NCI-H1694 treated with DMSO at 0.1 percent for 48 hours (cell line): ENCODE measurements at regions not wholly inside any gene's neighbourhood (a gene's known extent, or its start where the extent isn't known, plus 50 kb on each side); places are given as distances from the start of the nearest gene placed in this dataset.

Experiments used
- DNase-seq: peaks from one replicate; lab custom pipeline; 2025; lab: John Stamatoyannopoulos, UW

- DNase-seq: no peak
Observed at GRCh38 chr9:27750566-27750965, 177.3 kb upstream of the C9orf72 start.

DNA sequence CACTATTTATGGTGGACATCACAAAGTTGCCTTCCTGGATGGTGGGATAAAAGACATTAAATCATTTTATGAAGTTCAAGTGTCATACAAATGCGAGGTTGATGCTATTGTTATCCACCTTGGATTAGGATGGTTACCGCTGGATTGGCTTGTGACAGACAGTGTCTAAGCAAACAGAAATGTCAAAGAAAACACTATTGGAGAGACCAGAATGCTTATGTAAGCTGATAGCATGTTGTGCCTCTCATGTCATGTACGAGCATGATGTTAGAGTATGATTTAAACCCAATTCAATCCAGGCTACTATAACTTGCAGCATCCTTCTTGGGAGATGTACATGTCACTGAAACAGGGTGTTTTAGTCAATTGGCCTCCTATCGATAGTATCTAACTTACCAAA lies 178.8 kb upstream of the C9orf72 start:
- DNase-seq: no peak

DNA sequence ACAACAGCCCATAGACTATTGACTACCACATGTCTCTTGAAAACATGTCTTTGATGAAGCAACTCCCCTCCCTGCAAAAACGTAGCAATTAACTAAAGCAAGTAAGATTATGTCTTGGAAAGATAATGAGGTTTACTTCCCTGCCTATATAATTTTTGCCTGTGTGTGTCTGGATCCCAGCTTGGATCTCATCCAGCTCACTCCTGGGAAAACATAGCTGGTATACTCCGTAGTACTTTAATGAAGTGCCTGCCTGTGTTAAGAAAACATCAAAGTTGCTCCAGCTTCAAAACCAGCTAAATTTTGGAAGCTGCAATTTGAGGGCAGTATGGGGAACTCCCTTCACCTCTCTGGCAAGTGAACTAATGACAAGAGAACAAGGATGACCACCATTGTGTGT lies 182.6 kb upstream of the C9orf72 start:
- no peak for DNase-seq

GRCh38 chr9:27756418-27756817 lies 183.1 kb upstream of the C9orf72 start:
- no peak for DNase-seq

DNA sequence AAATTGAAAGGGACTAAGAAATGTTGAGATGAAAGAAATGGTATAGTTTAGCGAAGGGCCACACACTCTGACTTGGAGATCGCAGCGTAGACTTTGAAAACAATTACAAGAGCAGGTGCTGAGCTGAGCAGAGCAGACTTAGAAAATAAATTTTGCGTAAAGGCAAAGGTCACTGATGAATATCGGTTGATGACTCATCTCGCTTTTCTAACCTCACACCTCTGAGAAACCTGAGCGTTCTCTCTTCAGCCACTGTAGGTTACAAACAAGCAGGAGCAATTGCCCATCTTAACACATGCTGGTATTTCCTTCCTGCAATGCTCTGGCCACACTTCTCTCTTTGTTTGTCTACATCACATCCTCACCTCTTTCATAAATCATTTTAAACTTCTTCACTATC lies 190.6 kb upstream of the C9orf72 start:
- DNase-seq: no peak

GRCh38 chr9:27765266-27766072 lies 192.2 kb upstream of the C9orf72 start:
- DNase-seq: no peak

- no peak for DNase-seq
Observed at GRCh38 chr9:27766073-27766835, 193.0 kb upstream of the C9orf72 start.

- no peak for DNase-seq
Observed at GRCh38 chr9:27768781-27769180, 195.5 kb upstream of the C9orf72 start.

GRCh38 chr9:27770541-27770940 lies 197.3 kb upstream of the C9orf72 start:
- DNase-seq: no peak

DNA sequence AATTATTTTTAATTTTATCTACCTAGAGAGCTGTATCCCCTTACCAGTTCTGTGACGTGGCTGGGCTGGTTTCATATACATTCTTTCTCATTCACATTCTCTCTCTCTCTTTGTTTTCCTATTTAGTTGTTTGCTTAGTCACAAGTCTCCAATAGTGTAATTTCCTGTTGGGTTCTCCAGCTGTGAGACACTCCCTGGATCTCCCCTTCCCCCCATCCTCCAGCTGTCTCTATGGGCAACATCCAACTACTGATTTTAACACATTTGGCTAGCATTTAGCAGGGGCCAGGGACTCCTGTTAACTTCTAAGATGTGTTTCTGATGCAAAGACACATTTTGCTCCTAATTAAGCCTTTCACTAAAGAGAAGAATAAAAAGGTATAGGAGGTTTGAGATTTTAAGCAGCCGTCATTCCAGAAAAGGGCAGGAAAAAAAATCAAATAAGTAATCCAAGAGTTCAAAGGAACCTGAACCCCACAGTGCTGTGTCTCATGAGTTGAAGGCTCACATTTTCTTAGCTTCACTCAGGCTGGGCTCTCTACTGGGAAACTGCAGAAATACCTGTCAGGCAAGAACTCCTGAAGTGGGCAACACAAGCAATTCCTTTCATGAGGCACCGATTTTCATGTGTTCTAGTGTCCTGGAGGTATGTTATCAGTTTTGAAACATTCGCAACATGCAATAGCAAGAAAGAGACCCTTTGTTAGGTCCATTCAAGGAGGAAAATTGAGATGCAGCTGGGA lies 198.7 kb upstream of the C9orf72 start:
- DNase-seq: peak; percentile 53

DNA sequence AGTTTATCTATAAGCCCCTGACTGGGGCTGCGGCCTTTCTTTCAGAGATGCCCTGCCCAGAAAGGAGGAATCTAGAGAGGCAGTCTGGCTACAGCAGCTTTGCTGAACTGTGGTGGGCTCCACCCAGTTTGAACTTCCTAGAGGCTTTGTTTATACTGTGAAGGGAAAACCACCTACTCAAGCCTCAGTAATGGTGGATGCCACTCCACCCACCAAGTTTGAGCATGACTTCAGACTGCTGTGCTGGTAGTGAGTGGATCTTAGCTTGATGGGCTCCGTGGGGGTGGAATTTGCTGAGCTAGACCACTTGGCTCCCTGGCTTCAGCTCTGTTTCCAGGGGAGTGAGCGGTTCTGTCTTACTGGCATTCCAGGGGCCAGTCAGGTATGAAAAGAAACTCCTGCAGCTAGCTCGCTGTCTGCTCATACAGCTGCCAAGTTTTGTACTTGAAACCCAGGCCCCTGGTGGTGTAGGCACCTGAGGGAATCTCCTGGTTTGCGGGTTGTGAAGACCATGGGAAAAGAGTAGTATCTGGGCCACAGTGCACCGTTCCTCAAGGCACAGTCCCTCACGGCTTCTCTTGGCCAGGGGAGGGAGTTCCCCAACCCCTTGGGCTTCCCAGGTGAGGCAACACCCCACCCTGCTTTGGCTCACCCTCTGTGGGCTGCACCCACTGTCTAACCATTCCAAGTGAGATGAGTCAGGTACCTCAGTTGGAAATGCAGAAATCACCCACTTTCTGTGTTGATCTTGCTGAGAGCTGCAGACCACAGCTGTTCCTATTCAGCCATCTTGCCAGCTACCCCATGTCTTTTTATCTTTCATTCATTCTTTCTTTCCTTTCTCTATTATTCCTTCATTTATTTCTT lies 211.8 kb upstream of the C9orf72 start:
- DNase-seq: no peak

DNA sequence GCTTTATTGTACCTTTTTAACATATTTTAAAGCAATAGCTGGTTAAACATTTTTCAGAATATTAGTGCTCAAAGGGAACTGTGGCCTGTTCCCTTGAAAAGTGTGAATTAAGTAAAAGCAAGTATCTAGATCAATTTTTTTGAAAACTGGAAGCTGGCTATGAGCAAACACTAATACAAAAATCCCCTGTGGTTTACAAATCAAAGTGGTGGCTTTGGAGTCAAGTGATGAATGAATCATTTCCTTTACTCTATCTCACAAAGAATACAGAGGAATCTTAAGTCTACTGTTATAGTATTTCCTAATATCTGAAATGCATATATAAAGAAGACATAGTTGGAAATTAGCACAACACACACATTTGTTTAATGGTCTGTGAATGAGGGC lies 212.4 kb upstream of the C9orf72 start:
- no peak for DNase-seq

GRCh38 chr9:27787891-27788290 lies 214.6 kb upstream of the C9orf72 start:
- no peak for DNase-seq

DNA sequence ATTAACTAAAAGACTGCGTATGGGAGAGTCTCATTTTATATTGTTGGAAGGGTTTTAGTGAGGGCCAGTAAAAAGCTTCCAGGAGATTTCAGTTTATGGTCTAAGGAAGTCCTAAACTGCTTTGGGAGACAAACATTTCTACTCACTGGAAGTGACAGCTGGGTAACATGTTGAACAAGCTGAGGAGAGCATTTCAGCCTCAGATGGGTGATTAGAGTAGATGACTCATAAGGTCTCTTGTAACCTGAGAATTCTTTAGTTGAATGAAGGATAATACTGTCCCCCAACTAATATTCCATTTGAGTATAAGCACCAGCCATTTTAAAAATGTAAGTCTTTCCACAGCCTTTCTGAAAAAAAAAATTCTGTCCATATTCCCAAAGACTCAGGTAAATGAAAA lies 218.0 kb upstream of the C9orf72 start:
- DNase-seq: no peak

- DNase-seq: no peak
Observed at GRCh38 chr9:27792971-27793689, 219.8 kb upstream of the C9orf72 start.

- DNase-seq: no peak
Observed at GRCh38 chr9:27799326-27799725, 226.0 kb upstream of the C9orf72 start.

- DNase-seq: no peak
Observed at GRCh38 chr9:27800159-27800558, 226.9 kb upstream of the C9orf72 start.

GRCh38 chr9:27800692-27801370 lies 227.6 kb upstream of the C9orf72 start:
- DNase-seq: peak; percentile 72

- DNase-seq: peak; percentile 55
Observed at GRCh38 chr9:27801545-27801944, 228.3 kb upstream of the C9orf72 start.

GRCh38 chr9:27802418-27802817 lies 229.1 kb upstream of the C9orf72 start:
- no peak for DNase-seq

DNA sequence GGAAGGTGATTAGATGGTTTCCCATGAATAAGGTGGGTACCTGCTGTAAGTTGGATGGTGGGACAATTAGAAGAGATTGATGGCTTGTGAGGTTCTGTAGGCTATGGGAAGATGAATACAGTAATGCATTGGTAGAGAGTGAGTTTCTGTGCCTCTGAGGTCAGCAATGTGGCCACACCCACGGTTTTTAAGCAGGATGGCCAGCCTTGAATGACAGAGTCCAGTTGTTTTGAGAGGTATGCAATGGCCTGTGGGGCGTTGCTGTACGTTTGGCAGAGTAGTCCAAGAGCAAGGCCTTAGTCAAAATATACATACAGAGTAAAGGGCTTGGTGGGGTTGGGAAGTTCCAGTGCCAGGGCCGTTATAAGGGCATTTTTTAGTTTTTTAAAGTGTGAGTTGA lies 235.6 kb upstream of the C9orf72 start:
- no peak for DNase-seq
